LNCAP (cell line): ENCODE measurements at regions not wholly inside any gene's neighbourhood (a gene's known extent, or its start where the extent isn't known, plus 50 kb on each side); places are given as distances from the start of the nearest gene placed in this dataset.

ENCODE experiments used
- CTCF ChIP-seq: fragments of 450-650 bp; IDR thresholded peaks from 2 replicates; pipeline ENCODE4 v1.5.1; 2017; ENCODE audit warnings: mild to moderate bottlenecking

GRCh38 chr5:124252747-124253146, 493.7 kb downstream of the ZNF608 start:
- no peak for TF ChIP-seq CTCF

DNA sequence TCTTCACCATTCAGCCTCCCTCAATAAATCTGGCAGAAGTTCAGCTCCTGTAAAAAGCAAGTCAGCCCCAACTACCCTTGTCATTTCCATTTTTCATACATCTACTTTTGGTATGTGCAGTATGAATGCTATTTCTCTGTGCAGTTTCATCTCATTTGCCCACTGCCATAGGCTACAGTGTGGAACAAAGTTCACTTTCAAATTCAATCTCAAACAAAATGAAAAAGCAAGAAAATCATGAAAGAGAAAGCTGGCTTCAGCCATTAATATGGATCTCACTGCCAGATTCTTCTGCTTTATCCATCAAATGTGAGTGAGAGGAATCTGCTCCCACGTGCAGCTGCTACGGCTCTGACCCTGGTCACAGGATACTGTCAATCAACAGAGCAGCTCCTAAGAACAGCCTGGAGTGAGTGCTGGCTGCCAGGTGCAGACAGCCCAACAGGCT, 494.2 kb downstream of the ZNF608 start:
- no peak for TF ChIP-seq CTCF

GRCh38 chr5:124245276-124245675, 501.2 kb downstream of the ZNF608 start:
- no peak for TF ChIP-seq CTCF

GRCh38 chr5:124240732-124241131, 505.7 kb downstream of the ZNF608 start:
- no peak for TF ChIP-seq CTCF

GRCh38 chr5:124239572-124239971, 506.9 kb downstream of the ZNF608 start:
- no peak for TF ChIP-seq CTCF

GRCh38 chr5:124238350-124238749, 508.1 kb downstream of the ZNF608 start:
- no peak for TF ChIP-seq CTCF

DNA sequence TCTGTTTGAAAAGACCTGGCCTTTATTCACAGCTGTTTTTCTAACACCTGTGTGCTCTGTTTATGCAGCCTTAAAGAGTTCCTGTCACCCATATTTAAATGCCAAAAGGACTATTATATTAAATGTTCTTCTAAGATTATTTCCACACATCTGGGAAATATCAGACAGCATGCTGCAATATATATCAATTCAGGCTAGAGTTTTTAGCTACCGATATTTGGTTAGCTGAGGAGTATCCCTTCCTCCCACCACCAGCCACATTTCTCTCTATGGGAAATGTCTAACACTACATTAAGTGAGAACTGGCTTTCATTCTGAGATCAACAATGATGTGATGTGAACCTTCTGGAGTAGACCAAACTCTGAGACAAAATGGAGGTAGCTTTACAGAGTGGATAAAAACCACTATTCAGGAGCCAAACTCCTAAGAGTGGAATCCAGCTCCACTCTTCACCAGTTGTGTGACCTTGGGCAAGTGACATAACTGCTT, 509.2 kb downstream of the ZNF608 start:
- no peak for TF ChIP-seq CTCF
